DND-41 (cell line): ENCODE measurements at regions not wholly inside any gene's neighbourhood (a gene's known extent, or its start where the extent isn't known, plus 50 kb on each side); places are given as distances from the start of the nearest gene placed in this dataset.

Experiments used
- ATAC-seq: fragments of 200-7000 bp; cut with Tn5 transposase; 3 replicates; pipeline ENCODE4 v1.9.1; 2021; ENCODE audit warnings: low read depth; ENCODE audit not compliant: insufficient read depth
- DNase-seq: peaks from one replicate; pipeline ENCODE4 v3.0.0-alpha.2; 2020
- H2AFZ ChIP-seq: 2 replicates; pipeline ENCODE4 v1.6.0; 2012; ENCODE audit warnings: low read depth, low read length
- H3K27ac ChIP-seq: 2 replicates; pipeline ENCODE4 v1.5.1; 2012; ENCODE audit warnings: low read length, inconsistent platforms
- H3K27me3 ChIP-seq: fragments of 200-600 bp; sonication (generic); 2 replicates; pipeline ENCODE4 v1.6.0; 2012; ENCODE audit warnings: low read length, mild to moderate bottlenecking, inconsistent platforms; ENCODE audit not compliant: insufficient read depth, poor library complexity
- H3K36me3 ChIP-seq: 2 replicates; pipeline ENCODE4 v1.5.1; 2012; ENCODE audit warnings: low read length, inconsistent platforms; ENCODE audit not compliant: insufficient read depth
- H3K4me1 ChIP-seq: 2 replicates; pipeline ENCODE4 v1.5.1; 2012; ENCODE audit warnings: mild to moderate bottlenecking, low read length; ENCODE audit not compliant: insufficient read depth
- H3K4me2 ChIP-seq: 2 replicates; pipeline ENCODE4 v1.6.0; 2012; ENCODE audit warnings: mild to moderate bottlenecking, moderate library complexity, low read length, inconsistent platforms; ENCODE audit not compliant: insufficient read depth
- H3K4me3 ChIP-seq, 2 experiments: fragments of 200-600 bp in 1 of 2; shearing (Covaris generic) in 1 of 2; 2 replicates each; pipeline ENCODE4 v1.5.1; 2012 to 2016; ENCODE audit warnings: inconsistent platforms in 2 of 2, low read length in 2 of 2, mild to moderate bottlenecking in 2 of 2, low read depth in 1 of 2, moderate library complexity in 1 of 2
- H3K79me2 ChIP-seq: 2 replicates; pipeline ENCODE4 v1.6.0; 2012; ENCODE audit warnings: low read length, inconsistent platforms; ENCODE audit not compliant: insufficient read depth
- H3K9ac ChIP-seq: 2 replicates; pipeline ENCODE4 v1.6.0; 2012; ENCODE audit warnings: low read depth, mild to moderate bottlenecking, inconsistent platforms, low read length, moderate library complexity
- H3K9me3 ChIP-seq: 2 replicates; pipeline ENCODE4 v1.5.1; 2012; ENCODE audit warnings: low read length, moderate library complexity, mild to moderate bottlenecking, inconsistent platforms; ENCODE audit not compliant: insufficient read depth, severe bottlenecking
- H4K20me1 ChIP-seq: 2 replicates; pipeline ENCODE4 v1.6.0; 2012; ENCODE audit warnings: low read length; ENCODE audit not compliant: insufficient read depth
- CTCF ChIP-seq: IDR thresholded peaks from 2 replicates; pipeline ENCODE4 v1.5.1; 2012; ENCODE audit warnings: borderline replicate concordance, low read length, moderate library complexity, mild to moderate bottlenecking; ENCODE audit not compliant: poor library complexity, severe bottlenecking; ENCODE audit errors: extremely low read depth
- EZH2 ChIP-seq: IDR thresholded peaks from 3 replicates; pipeline ENCODE4 v1.6.1; 2012; ENCODE audit warnings: borderline replicate concordance, low read depth, mild to moderate bottlenecking, moderate library complexity, low read length, inconsistent platforms; ENCODE audit not compliant: severe bottlenecking

- no peaks in the 10 kb centered on the region for H3K9me3 ChIP-seq
- DNase-seq (no peak), ATAC-seq (no peak)
- no peak overlapping the region for H2AFZ ChIP-seq
- H3K4me1 ChIP-seq, result no peaks in the 10 kb centered on the region
- no peak overlapping the region for H3K4me2 ChIP-seq
- H4K20me1 ChIP-seq, result no peaks in the 10 kb centered on the region
- H3K27ac ChIP-seq, result no peak overlapping the region
- H3K9ac ChIP-seq, result no peak overlapping the region
- H3K36me3 ChIP-seq, result no peaks in the 10 kb centered on the region
- no peak overlapping the region for H3K4me3 ChIP-seq
- TF ChIP-seq EZH2 (no peak), CTCF (no peak)
- no peaks in the 10 kb centered on the region for H3K27me3 ChIP-seq
- no peaks in the 10 kb centered on the region for H3K79me2 ChIP-seq
Measured at GRCh38 chr5:24737163-24737562, 92.4 kb upstream of the CDH10 start.

GRCh38 chr5:24735284-24735683 is 90.5 kb upstream of the CDH10 start:
- no peaks in the 10 kb centered on the region for H3K4me1 ChIP-seq
- H3K4me2 ChIP-seq, result no peak overlapping the region
- H3K79me2 ChIP-seq, result no peaks in the 10 kb centered on the region
- no peaks in the 10 kb centered on the region for H3K36me3 ChIP-seq
- no peak overlapping the region for H2AFZ ChIP-seq
- H3K27ac ChIP-seq, result no peak overlapping the region
- no peaks in the 10 kb centered on the region for H3K9me3 ChIP-seq
- H3K9ac ChIP-seq, result no peak overlapping the region
- no peak for TF ChIP-seq CTCF
- TF ChIP-seq EZH2, result no peak
- DNase-seq (no peak), ATAC-seq (no peak)
- H4K20me1 ChIP-seq, result no peaks in the 10 kb centered on the region
- no peaks in the 10 kb centered on the region for H3K27me3 ChIP-seq
- H3K4me3 ChIP-seq, result no peak overlapping the region

- peaks cover 3% of the 10 kb centered on the region for H3K9me3 ChIP-seq
- ATAC-seq (no peak), DNase-seq (no peak)
- no peak overlapping the region for H2AFZ ChIP-seq
- no peaks in the 10 kb centered on the region for H3K4me1 ChIP-seq
- H3K36me3 ChIP-seq, result no peaks in the 10 kb centered on the region
- no peak overlapping the region for H3K4me3 ChIP-seq
- H3K27me3 ChIP-seq, result no peaks in the 10 kb centered on the region
- TF ChIP-seq EZH2 (no peak), CTCF (no peak)
- no peak overlapping the region for H3K27ac ChIP-seq
- no peak overlapping the region for H3K4me2 ChIP-seq
- no peaks in the 10 kb centered on the region for H3K79me2 ChIP-seq
- no peaks in the 10 kb centered on the region for H4K20me1 ChIP-seq
- no peak overlapping the region for H3K9ac ChIP-seq
Measured at GRCh38 chr5:24732184-24732583, 87.4 kb upstream of the CDH10 start.

GRCh38 chr5:24720743-24721142 is 76.0 kb upstream of the CDH10 start:
- no peaks in the 10 kb centered on the region for H3K4me1 ChIP-seq
- no peaks in the 10 kb centered on the region for H3K9me3 ChIP-seq
- DNase-seq, result no peak
- H4K20me1 ChIP-seq, result no peaks in the 10 kb centered on the region
- H3K4me3 ChIP-seq, result no peak overlapping the region
- TF ChIP-seq CTCF, result no peak
- no peak for TF ChIP-seq EZH2
- no peaks in the 10 kb centered on the region for H3K79me2 ChIP-seq
- ATAC-seq, result no peak
- no peak overlapping the region for H3K9ac ChIP-seq
- no peaks in the 10 kb centered on the region for H3K36me3 ChIP-seq
- H2AFZ ChIP-seq, result no peak overlapping the region
- no peaks in the 10 kb centered on the region for H3K27me3 ChIP-seq
- no peak overlapping the region for H3K27ac ChIP-seq
- no peak overlapping the region for H3K4me2 ChIP-seq
